NCI-H226 (cell line): ENCODE measurements at regions not wholly inside any gene's neighbourhood (a gene's known extent, or its start where the extent isn't known, plus 50 kb on each side); places are given as distances from the start of the nearest gene placed in this dataset.
"Not testable (repeated sequence)": the region's sequence is repeated elsewhere in the genome, so short reads cannot be mapped to it uniquely, and the experiment has no call there.

Experiments
- DNase-seq: peaks from one replicate; pipeline ENCODE4 v3.0.0-alpha.2; 2015

- no peak for DNase-seq
Observed at GRCh38 chr2:60355849-60356261, 197.6 kb downstream of the BCL11A start.

GRCh38 chr2:60354713-60355112 lies 198.7 kb downstream of the BCL11A start:
- DNase-seq = no peak

- no peak for DNase-seq
Observed at GRCh38 chr2:60353863-60354262, 199.6 kb downstream of the BCL11A start.

GRCh38 chr2:60353406-60353800 lies 200.1 kb downstream of the BCL11A start:
- no peak for DNase-seq

GRCh38 chr2:60352491-60353405 lies 200.7 kb downstream of the BCL11A start:
- no peak for DNase-seq

- no peak for DNase-seq
Observed at GRCh38 chr2:60351802-60352201, 201.7 kb downstream of the BCL11A start.

GRCh38 chr2:60351321-60351720 lies 202.1 kb downstream of the BCL11A start:
- no peak for DNase-seq

- DNase-seq = no peak
Observed at GRCh38 chr2:60350791-60351190, 202.7 kb downstream of the BCL11A start.

- DNase-seq = no peak
Observed at GRCh38 chr2:60347781-60348180, 205.7 kb downstream of the BCL11A start.

- not testable (repeated sequence) for DNase-seq
Observed at GRCh38 chr2:60342491-60342890, 211.0 kb downstream of the BCL11A start.

- no peak for DNase-seq
Observed at GRCh38 chr2:60341151-60341550, 212.3 kb downstream of the BCL11A start.

GRCh38 chr2:60339286-60339685 lies 214.2 kb downstream of the BCL11A start:
- no peak for DNase-seq

GRCh38 chr2:60337142-60337497 lies 216.3 kb downstream of the BCL11A start:
- no peak for DNase-seq

- no peak for DNase-seq
Observed at GRCh38 chr2:60336442-60337141, 216.9 kb downstream of the BCL11A start.

- no peak for DNase-seq
Observed at GRCh38 chr2:60335533-60336237, 217.8 kb downstream of the BCL11A start.

- DNase-seq = no peak
Observed at GRCh38 chr2:60334610-60335009, 218.8 kb downstream of the BCL11A start.

GRCh38 chr2:60333264-60333663 lies 220.2 kb downstream of the BCL11A start:
- DNase-seq = no peak

- DNase-seq = no peak
Observed at GRCh38 chr2:60331115-60331809, 222.2 kb downstream of the BCL11A start.

- DNase-seq = no peak
Observed at GRCh38 chr2:60329225-60329624, 224.2 kb downstream of the BCL11A start.

- no peak for DNase-seq
Observed at GRCh38 chr2:60324536-60324935, 228.9 kb downstream of the BCL11A start.

- no peak for DNase-seq
Observed at GRCh38 chr2:60321816-60322215, 231.6 kb downstream of the BCL11A start.

GRCh38 chr2:60320724-60321123 lies 232.7 kb downstream of the BCL11A start:
- DNase-seq = no peak

GRCh38 chr2:60319031-60319547 lies 234.4 kb downstream of the BCL11A start:
- DNase-seq = no peak
